ENCODE measurements at regions not wholly inside any gene's neighbourhood (a gene's known extent, or its start where the extent isn't known, plus 50 kb on each side); places are given as distances from the start of the nearest gene placed in this dataset.
"Not testable (repeated sequence)": the region's sequence is repeated elsewhere in the genome, so short reads cannot be mapped to it uniquely, and the experiment has no call there.

GRCh38 chr21:28032652-28033051, 960.0 kb downstream of the LTN1 start:
- not testable (repeated sequence) for TF ChIP-seq FOXM1 (IDR thresholded peaks at IDR 0.05; ENCODE audit: borderline replicate concordance); FOXA1 (IDR thresholded peaks at IDR 0.05); BHLHE40 (IDR thresholded peaks at IDR 0.05; ENCODE audit: borderline replicate concordance); L3MBTL2 (conservative IDR thresholded peaks at IDR 0.05)

Measured in HEK293T (cell line).